ENCODE measurements at regions not wholly inside any gene's neighbourhood (a gene's known extent, or its start where the extent isn't known, plus 50 kb on each side); places are given as distances from the start of the nearest gene placed in this dataset.

DNA sequence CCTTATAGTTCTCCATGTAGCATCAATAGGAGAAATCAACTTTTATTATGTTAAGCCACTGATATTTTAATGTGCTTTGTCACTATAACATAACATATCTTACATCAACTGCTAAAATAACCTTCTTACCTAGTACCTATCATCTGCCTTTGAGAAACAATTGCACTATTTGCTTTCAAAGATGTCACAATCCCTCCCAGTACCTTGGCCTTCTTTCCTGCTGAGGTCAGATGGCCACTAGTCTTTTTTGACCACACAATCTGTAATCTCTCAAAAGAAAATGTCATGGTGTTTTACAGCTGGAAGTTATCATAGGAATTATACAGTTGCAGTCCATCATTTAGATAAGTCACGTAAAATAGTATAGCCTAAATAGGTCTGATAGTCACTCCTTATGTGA, 247.5 kb upstream of the SLITRK3 start:
- no peak overlapping the region for H3K27ac Mint-ChIP-seq
- no peak for ATAC-seq
- H3K4me1 Mint-ChIP-seq (ENCODE audit: low read depth in 2 of 2) = no peaks in the 10 kb centered on the region
- H3K36me3 Mint-ChIP-seq = no peaks in the 10 kb centered on the region
- H3K4me3 Mint-ChIP-seq = no peak overlapping the region
- DNase-seq (ENCODE audit: low spot score) = no peak
- H3K9me3 Mint-ChIP-seq = peaks cover 30% of the 10 kb centered on the region
- no peaks in the 10 kb centered on the region for H3K27me3 Mint-ChIP-seq

DNA sequence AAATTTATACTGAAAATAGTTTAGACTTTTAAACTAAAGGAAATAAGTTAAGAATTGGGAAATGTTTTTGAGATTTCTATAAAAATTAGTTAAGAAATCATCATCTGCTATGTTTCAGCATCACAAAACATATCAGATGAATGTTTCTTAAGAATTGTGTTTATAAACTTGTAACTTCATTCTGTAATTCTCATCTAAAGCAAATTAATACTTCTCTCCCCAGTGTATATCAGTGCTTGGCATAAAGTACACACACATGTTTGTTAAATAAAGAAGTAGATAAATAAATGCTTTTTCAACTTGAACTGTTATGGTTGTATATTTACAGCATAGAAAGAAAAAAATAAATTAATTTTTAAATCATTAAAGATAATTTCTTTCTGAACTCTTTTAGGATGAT, 245.9 kb upstream of the SLITRK3 start:
- peaks cover 9% of the 10 kb centered on the region for H3K36me3 Mint-ChIP-seq
- H3K27me3 Mint-ChIP-seq = no peaks in the 10 kb centered on the region
- no peak overlapping the region for H3K4me3 Mint-ChIP-seq
- DNase-seq (ENCODE audit: low spot score) = no peak
- no peak overlapping the region for H3K27ac Mint-ChIP-seq
- no peaks in the 10 kb centered on the region for H3K4me1 Mint-ChIP-seq (ENCODE audit: low read depth in 2 of 2)
- no peak for ATAC-seq
- peaks cover 21% of the 10 kb centered on the region for H3K9me3 Mint-ChIP-seq

GRCh38 chr3:165440380-165440779, 244.2 kb upstream of the SLITRK3 start:
- no peak overlapping the region for H3K4me3 Mint-ChIP-seq
- peaks cover 27% of the 10 kb centered on the region for H3K9me3 Mint-ChIP-seq
- no peaks in the 10 kb centered on the region for H3K4me1 Mint-ChIP-seq (ENCODE audit: low read depth in 2 of 2)
- H3K27me3 Mint-ChIP-seq = no peaks in the 10 kb centered on the region
- no peak for ATAC-seq
- H3K27ac Mint-ChIP-seq = no peak overlapping the region
- DNase-seq (ENCODE audit: low spot score) = no peak
- H3K36me3 Mint-ChIP-seq = peaks cover 9% of the 10 kb centered on the region

GRCh38 chr3:165439765-165440164, 243.6 kb upstream of the SLITRK3 start:
- Mint-ChIP-seq H3K36me3 (peaks cover 14% of the 10 kb centered on the region), H3K27ac (no peak overlapping the region), H3K4me3 (no peak overlapping the region), H3K9me3 (peaks cover 33% of the 10 kb centered on the region), H3K27me3 (no peaks in the 10 kb centered on the region), H3K4me1 (ENCODE audit: low read depth in 2 of 2) (no peaks in the 10 kb centered on the region)
- no peak for ATAC-seq
- no peak for DNase-seq (ENCODE audit: low spot score)

DNA sequence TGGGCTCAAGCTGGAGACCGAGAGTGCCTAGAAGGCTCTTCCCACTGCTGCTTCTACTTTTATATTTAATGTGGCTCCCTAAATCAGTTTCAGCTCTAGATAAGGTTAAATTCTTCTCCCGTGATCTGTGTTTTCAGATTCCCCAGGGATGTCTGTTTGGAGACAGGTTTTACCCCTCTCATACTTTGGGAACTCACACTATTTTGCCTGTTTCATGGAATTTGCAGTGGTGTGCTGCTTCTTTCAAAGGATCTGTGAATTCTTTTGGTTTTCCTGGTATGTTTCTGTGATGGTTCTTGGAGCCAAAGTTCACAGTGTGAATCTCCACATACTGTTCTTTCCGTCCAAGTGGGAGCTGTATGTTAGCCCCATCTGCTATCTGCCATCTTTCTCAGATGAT, 238.3 kb upstream of the SLITRK3 start:
- H3K27ac Mint-ChIP-seq = no peak overlapping the region
- H3K4me3 Mint-ChIP-seq = no peak overlapping the region
- H3K4me1 Mint-ChIP-seq (ENCODE audit: low read depth in 2 of 2) = no peaks in the 10 kb centered on the region

GRCh38 chr3:165406425-165406824, 210.2 kb upstream of the SLITRK3 start:
- Mint-ChIP-seq H3K9me3 (peaks cover 8% of the 10 kb centered on the region), H3K4me1 (ENCODE audit: low read depth in 2 of 2) (no peaks in the 10 kb centered on the region), H3K36me3 (no peaks in the 10 kb centered on the region), H3K27ac (no peak overlapping the region), H3K4me3 (no peak overlapping the region), H3K27me3 (no peaks in the 10 kb centered on the region)
- ATAC-seq (no peak), DNase-seq (ENCODE audit: low spot score) (no peak)

More for the DNA sequence above, 238.3 kb upstream of the SLITRK3 start:
- ATAC-seq = no peak
- no peak for DNase-seq (ENCODE audit: low spot score)
- Mint-ChIP-seq H3K36me3 (peaks cover 26% of the 10 kb centered on the region), H3K9me3 (peaks cover 34% of the 10 kb centered on the region), H3K27me3 (no peaks in the 10 kb centered on the region)

DNA sequence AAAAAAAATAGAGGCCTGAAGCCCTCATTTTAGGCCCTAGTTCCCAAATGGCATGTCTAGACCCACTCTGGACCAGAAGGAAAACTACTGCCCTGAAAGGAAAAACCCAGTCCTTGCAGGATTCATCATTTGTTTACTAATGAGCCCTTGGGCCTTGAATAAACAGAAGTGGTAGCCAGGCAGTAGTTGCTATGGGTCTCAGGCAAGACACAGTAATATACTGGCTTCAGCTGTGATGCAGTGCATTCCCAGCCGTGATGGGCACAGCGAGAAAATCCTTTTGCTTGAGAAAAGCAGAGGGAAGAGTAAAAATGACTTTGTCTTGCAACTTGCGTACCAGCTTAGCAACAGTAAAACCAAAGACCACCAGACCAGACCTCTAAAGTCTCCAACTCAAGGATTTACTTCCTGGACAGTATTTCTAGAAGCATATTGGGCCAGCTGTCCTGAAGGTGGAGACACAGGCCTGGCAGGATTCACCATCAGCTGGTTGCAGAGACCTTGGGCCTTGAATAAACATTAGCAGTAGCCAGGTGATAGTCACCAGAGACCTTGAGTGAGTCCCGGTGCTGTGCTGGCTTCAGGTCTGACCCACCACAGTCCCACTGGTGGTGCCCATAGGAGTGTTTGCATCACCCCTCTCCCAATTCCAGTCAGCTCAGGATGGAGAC, 208.3 kb upstream of the SLITRK3 start:
- DNase-seq (ENCODE audit: low spot score) = no peak
- H3K9me3 Mint-ChIP-seq = peaks cover 8% of the 10 kb centered on the region
- no peaks in the 10 kb centered on the region for H3K4me1 Mint-ChIP-seq (ENCODE audit: low read depth in 2 of 2)
- no peaks in the 10 kb centered on the region for H3K27me3 Mint-ChIP-seq
- H3K4me3 Mint-ChIP-seq = no peak overlapping the region
- H3K36me3 Mint-ChIP-seq = no peaks in the 10 kb centered on the region
- H3K27ac Mint-ChIP-seq = no peak overlapping the region
- ATAC-seq = no peak

GRCh38 chr3:165403666-165404065, 207.5 kb upstream of the SLITRK3 start:
- no peak for DNase-seq (ENCODE audit: low spot score)
- peaks cover 8% of the 10 kb centered on the region for H3K9me3 Mint-ChIP-seq
- no peaks in the 10 kb centered on the region for H3K27me3 Mint-ChIP-seq
- no peaks in the 10 kb centered on the region for H3K4me1 Mint-ChIP-seq (ENCODE audit: low read depth in 2 of 2)
- no peak overlapping the region for H3K27ac Mint-ChIP-seq
- no peaks in the 10 kb centered on the region for H3K36me3 Mint-ChIP-seq
- H3K4me3 Mint-ChIP-seq = no peak overlapping the region
- no peak for ATAC-seq

DNA sequence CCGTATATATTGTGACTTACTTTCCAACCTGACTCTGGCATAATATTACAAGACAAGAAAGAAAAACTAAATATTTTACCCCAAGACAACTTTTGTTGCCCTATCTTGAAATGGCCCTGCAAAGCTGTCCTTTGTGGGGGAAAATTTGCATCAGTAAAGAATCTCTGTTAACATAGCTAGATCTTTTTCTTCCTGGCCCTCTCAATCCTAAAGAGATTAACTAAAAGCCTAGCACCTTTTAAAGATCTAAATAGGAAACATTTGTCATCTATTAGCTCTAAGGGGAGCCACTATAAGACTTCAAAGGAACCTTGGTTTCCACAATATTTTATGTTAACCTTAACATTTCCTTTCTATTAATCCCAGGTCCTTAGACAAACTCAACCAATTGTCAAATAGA, 199.0 kb upstream of the SLITRK3 start:
- Mint-ChIP-seq H3K9me3 (peaks cover 16% of the 10 kb centered on the region), H3K27me3 (no peaks in the 10 kb centered on the region), H3K36me3 (no peaks in the 10 kb centered on the region), H3K4me3 (no peak overlapping the region), H3K27ac (no peak overlapping the region), H3K4me1 (ENCODE audit: low read depth in 2 of 2) (no peaks in the 10 kb centered on the region)
- ATAC-seq = no peak
- no peak for DNase-seq (ENCODE audit: low spot score)

GRCh38 chr3:165393461-165393860, 197.3 kb upstream of the SLITRK3 start:
- H3K27ac Mint-ChIP-seq = no peak overlapping the region
- DNase-seq (ENCODE audit: low spot score) (no peak), ATAC-seq (no peak)
- no peaks in the 10 kb centered on the region for H3K27me3 Mint-ChIP-seq
- H3K4me1 Mint-ChIP-seq (ENCODE audit: low read depth in 2 of 2) = no peaks in the 10 kb centered on the region
- peaks cover 22% of the 10 kb centered on the region for H3K9me3 Mint-ChIP-seq
- no peak overlapping the region for H3K4me3 Mint-ChIP-seq
- H3K36me3 Mint-ChIP-seq = no peaks in the 10 kb centered on the region

DNA sequence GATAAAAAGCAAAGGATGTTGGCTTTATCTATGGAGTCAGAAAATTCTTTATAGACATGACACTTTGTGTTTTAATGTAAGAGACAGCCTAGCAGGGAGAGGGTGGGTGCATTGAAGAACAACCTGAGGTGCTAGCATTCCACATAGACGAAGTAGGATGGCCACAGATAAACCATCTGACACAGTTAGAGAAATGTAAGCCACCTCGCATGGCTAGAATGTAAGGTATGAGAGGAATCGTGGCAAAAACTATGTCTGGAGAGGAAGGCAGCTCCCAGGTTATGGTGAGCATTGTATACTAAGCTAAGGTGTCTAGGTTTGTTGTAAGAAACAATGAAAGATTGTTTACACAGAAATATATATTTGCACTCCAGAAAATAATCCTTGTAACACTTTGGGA, 194.0 kb upstream of the SLITRK3 start:
- no peaks in the 10 kb centered on the region for H3K27me3 Mint-ChIP-seq
- DNase-seq (ENCODE audit: low spot score) (no peak), ATAC-seq (no peak)
- H3K36me3 Mint-ChIP-seq = no peaks in the 10 kb centered on the region
- peaks cover 19% of the 10 kb centered on the region for H3K9me3 Mint-ChIP-seq
- no peak overlapping the region for H3K4me3 Mint-ChIP-seq
- H3K4me1 Mint-ChIP-seq (ENCODE audit: low read depth in 2 of 2) = no peaks in the 10 kb centered on the region
- no peak overlapping the region for H3K27ac Mint-ChIP-seq

DNA sequence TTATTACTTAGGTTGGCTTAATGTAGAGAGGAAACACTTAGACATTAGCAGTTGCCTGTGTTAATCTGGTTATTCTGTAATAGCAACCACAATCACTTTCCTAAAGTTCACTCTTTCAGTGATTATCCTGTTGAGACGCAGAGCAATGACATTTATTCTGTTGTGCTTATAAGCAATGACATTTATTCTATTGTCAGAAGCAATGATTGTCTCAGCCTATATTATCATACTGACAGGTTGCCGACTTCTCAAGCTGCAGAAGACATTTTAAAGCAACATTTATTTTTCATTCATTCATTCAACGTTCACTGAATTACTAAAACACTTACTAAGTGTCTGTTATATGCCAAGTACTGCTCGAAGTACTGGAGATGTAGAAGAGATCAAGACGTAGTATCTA, 193.5 kb upstream of the SLITRK3 start:
- H3K9me3 Mint-ChIP-seq = peaks cover 19% of the 10 kb centered on the region

DNA sequence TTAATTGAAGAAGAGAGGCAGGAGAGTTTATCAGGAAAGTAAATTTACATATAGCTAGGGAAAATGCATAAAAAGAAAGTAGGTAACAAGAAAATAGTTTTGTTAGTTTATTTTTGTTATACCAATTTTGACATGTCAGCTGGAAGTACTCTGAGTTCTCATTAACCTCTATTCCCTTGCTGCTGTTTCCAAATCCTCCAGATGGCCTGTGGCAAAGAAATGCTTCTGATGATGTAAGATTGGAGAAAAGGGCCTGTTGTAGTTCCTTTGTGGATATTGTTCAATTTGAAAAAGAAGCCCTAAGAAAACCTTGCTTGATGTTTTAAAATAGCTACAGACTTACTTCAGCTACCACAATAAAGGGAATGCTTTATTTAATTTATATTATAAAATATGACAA, 192.9 kb upstream of the SLITRK3 start:
- no peaks in the 10 kb centered on the region for H3K27me3 Mint-ChIP-seq
- no peak for DNase-seq (ENCODE audit: low spot score)
- H3K4me3 Mint-ChIP-seq = no peak overlapping the region
- ATAC-seq = no peak
- H3K36me3 Mint-ChIP-seq = no peaks in the 10 kb centered on the region
- H3K4me1 Mint-ChIP-seq (ENCODE audit: low read depth in 2 of 2) = no peaks in the 10 kb centered on the region
- H3K9me3 Mint-ChIP-seq = peaks cover 19% of the 10 kb centered on the region
- H3K27ac Mint-ChIP-seq = no peak overlapping the region

More for the DNA sequence above, 193.5 kb upstream of the SLITRK3 start:
- no peak overlapping the region for H3K4me3 Mint-ChIP-seq
- ATAC-seq = no peak
- H3K4me1 Mint-ChIP-seq (ENCODE audit: low read depth in 2 of 2) = no peaks in the 10 kb centered on the region
- H3K27me3 Mint-ChIP-seq = no peaks in the 10 kb centered on the region
- no peak overlapping the region for H3K27ac Mint-ChIP-seq
- no peak for DNase-seq (ENCODE audit: low spot score)
- no peaks in the 10 kb centered on the region for H3K36me3 Mint-ChIP-seq

- Mint-ChIP-seq H3K4me1 (ENCODE audit: low read depth in 2 of 2) (no peaks in the 10 kb centered on the region), H3K27me3 (no peaks in the 10 kb centered on the region), H3K4me3 (no peak overlapping the region), H3K36me3 (no peaks in the 10 kb centered on the region), H3K27ac (no peak overlapping the region), H3K9me3 (peaks cover 23% of the 10 kb centered on the region)
- ATAC-seq = no peak
- no peak for DNase-seq (ENCODE audit: low spot score)
Observed at GRCh38 chr3:165383381-165383780, 187.2 kb upstream of the SLITRK3 start.

DNA sequence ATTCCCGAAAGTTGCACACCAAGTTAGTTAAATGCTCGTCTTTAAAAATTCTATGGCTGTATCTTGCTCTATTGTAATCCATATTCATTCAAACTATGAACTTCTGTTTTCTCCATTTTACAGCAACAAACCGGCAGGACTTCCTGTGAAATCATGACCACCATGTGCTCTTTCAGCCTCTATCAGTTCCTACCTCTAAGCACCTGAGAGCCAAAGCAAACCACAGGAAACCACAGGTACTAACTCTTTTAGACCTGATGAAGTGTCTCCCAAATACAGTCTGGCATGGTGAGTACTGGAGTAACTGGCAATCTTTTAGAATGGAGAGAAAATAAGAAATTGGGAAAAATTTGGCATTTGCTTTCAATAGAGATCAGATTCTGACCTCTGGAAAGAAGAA, 186.5 kb upstream of the SLITRK3 start:
- Mint-ChIP-seq H3K27ac (no peak overlapping the region), H3K9me3 (peaks cover 19% of the 10 kb centered on the region), H3K4me1 (ENCODE audit: low read depth in 2 of 2) (no peaks in the 10 kb centered on the region), H3K4me3 (no peak overlapping the region), H3K27me3 (no peaks in the 10 kb centered on the region), H3K36me3 (no peaks in the 10 kb centered on the region)
- no peak for ATAC-seq
- DNase-seq (ENCODE audit: low spot score) = no peak
